ENCODE measurements at regions not wholly inside any gene's neighbourhood (a gene's known extent, or its start where the extent isn't known, plus 50 kb on each side); places are given as distances from the start of the nearest gene placed in this dataset.

GRCh38 chr10:108439397-108439796 lies 1274.9 kb upstream of the SORCS1 start:
- no peak overlapping the region for H3K27ac Mint-ChIP-seq
- CTCF ChIA-PET = no interaction called here
- DNase-seq = no peak
- no peaks in the 10 kb centered on the region for H3K36me3 Mint-ChIP-seq
- no peak overlapping the region for H3K4me3 Mint-ChIP-seq
- no peaks in the 10 kb centered on the region for H3K4me1 Mint-ChIP-seq
- no peak for ATAC-seq
- H3K9me3 Mint-ChIP-seq (ENCODE audit: low read depth) = peaks cover 4% of the 10 kb centered on the region
- H3K27me3 Mint-ChIP-seq = no peaks in the 10 kb centered on the region

- CTCF ChIA-PET = no interaction called here
- no peak overlapping the region for H3K4me3 Mint-ChIP-seq
- H3K27ac Mint-ChIP-seq = no peak overlapping the region
- no peaks in the 10 kb centered on the region for H3K36me3 Mint-ChIP-seq
- DNase-seq (no peak), ATAC-seq (no peak)
- H3K4me1 Mint-ChIP-seq = no peaks in the 10 kb centered on the region
- H3K9me3 Mint-ChIP-seq (ENCODE audit: low read depth) = peaks cover 6% of the 10 kb centered on the region
- H3K27me3 Mint-ChIP-seq = no peaks in the 10 kb centered on the region
These were observed 1271.6 kb upstream of the SORCS1 start for GRCh38 chr10:108436096-108436495.

DNA sequence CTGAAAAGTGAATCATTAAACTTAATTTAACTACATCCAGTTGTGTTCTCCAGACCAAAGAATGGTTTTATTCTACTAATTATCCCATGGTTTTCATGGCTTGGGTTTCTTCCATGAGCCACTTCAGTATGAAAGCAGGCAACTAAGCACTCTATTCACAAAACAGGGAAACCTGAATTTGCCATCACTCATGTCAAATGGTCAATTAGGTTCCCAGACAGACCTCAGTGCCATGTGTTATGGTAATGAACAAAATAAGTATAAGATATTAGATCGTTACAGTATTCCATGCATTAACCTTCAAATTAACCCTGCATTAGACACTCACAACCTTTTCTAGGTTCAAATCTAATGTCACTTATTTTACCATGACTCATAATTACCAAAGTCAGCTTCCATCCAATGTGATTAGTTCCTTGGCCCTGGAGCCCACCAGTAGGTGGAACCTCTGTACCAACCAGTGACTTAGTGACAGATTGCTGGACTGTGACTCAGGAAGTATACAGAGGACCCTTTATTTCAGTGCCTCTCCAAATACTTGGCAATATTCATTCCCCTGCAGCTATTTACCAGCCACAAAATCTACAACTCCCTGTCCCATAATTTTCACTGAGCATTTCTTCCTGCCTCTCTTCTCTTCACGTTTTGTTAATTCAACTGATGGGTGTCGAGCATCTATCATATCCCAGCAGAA lies 1270.2 kb upstream of the SORCS1 start:
- CTCF ChIA-PET = no interaction called here
- Mint-ChIP-seq H3K27ac (no peak overlapping the region), H3K4me1 (no peaks in the 10 kb centered on the region), H3K36me3 (no peaks in the 10 kb centered on the region), H3K4me3 (no peak overlapping the region), H3K9me3 (ENCODE audit: low read depth) (peaks cover 8% of the 10 kb centered on the region), H3K27me3 (no peaks in the 10 kb centered on the region)
- DNase-seq (no peak), ATAC-seq (no peak)

- CTCF ChIA-PET = interaction anchor here (0.7 kb wide), 1 partner anchor 236 kb away, joined by 3 read pairs; no protein-coding TSS in a partner anchor
- H3K36me3 Mint-ChIP-seq = no peaks in the 10 kb centered on the region
- ATAC-seq (no peak), DNase-seq (no peak)
- peaks cover 11% of the 10 kb centered on the region for H3K9me3 Mint-ChIP-seq (ENCODE audit: low read depth)
- no peak overlapping the region for H3K4me3 Mint-ChIP-seq
- H3K4me1 Mint-ChIP-seq = no peaks in the 10 kb centered on the region
- H3K27ac Mint-ChIP-seq = no peak overlapping the region
- H3K27me3 Mint-ChIP-seq = no peaks in the 10 kb centered on the region
These were observed 1262.6 kb upstream of the SORCS1 start for GRCh38 chr10:108427146-108427545.

DNA sequence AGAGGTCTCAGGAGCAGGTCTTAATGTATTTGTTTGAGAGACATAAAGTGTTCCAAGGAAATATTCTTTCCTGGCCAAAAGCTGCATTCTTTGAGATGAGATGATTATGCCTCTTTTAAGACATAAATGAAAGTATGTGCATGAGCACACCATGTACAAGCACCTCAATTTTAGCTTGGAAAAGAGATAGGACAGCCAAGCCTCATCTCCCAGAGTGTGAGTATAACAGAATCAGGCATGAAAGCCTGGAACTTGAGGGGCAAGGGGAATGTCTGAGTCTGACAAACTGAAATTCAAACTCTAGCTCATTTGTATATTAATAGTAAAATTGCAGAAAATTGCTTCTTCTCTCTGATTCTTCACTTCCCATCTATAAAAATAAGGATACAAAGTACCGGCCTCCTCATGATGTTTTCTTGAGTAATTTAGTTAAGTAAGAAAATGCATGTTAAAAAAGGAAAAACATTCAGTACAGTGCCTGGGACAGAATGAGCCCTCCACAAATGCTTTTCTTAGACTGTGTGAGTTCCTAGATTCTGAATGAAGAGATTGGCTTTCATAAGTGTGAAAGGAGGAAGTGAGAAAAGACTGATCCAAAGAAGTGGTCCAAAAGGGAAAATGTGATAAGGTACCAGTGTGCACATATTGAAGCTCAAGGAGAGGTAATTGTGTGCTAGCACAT lies 1260.9 kb upstream of the SORCS1 start:
- no peak for DNase-seq
- H3K36me3 Mint-ChIP-seq = no peaks in the 10 kb centered on the region
- no peak overlapping the region for H3K4me3 Mint-ChIP-seq
- H3K27me3 Mint-ChIP-seq = no peaks in the 10 kb centered on the region
- H3K27ac Mint-ChIP-seq = no peak overlapping the region
- CTCF ChIA-PET = no interaction called here
- H3K9me3 Mint-ChIP-seq (ENCODE audit: low read depth) = peaks cover 11% of the 10 kb centered on the region
- H3K4me1 Mint-ChIP-seq = no peaks in the 10 kb centered on the region
- ATAC-seq = no peak

- no peaks in the 10 kb centered on the region for H3K36me3 Mint-ChIP-seq
- H3K4me1 Mint-ChIP-seq = no peaks in the 10 kb centered on the region
- H3K27me3 Mint-ChIP-seq = no peaks in the 10 kb centered on the region
- H3K9me3 Mint-ChIP-seq (ENCODE audit: low read depth) = peaks cover 9% of the 10 kb centered on the region
- DNase-seq = no peak
- ATAC-seq = no peak
- CTCF ChIA-PET = no interaction called here
- no peak overlapping the region for H3K27ac Mint-ChIP-seq
- H3K4me3 Mint-ChIP-seq = no peak overlapping the region
These were observed 1260.2 kb upstream of the SORCS1 start for GRCh38 chr10:108424656-108425055.

GRCh38 chr10:108422286-108422685 lies 1257.8 kb upstream of the SORCS1 start:
- H3K36me3 Mint-ChIP-seq = no peaks in the 10 kb centered on the region
- H3K4me1 Mint-ChIP-seq = no peaks in the 10 kb centered on the region
- no peak for ATAC-seq
- no peak overlapping the region for H3K4me3 Mint-ChIP-seq
- H3K9me3 Mint-ChIP-seq (ENCODE audit: low read depth) = peaks cover 9% of the 10 kb centered on the region
- DNase-seq = no peak
- H3K27ac Mint-ChIP-seq = no peak overlapping the region
- CTCF ChIA-PET = no interaction called here
- H3K27me3 Mint-ChIP-seq = no peaks in the 10 kb centered on the region

DNA sequence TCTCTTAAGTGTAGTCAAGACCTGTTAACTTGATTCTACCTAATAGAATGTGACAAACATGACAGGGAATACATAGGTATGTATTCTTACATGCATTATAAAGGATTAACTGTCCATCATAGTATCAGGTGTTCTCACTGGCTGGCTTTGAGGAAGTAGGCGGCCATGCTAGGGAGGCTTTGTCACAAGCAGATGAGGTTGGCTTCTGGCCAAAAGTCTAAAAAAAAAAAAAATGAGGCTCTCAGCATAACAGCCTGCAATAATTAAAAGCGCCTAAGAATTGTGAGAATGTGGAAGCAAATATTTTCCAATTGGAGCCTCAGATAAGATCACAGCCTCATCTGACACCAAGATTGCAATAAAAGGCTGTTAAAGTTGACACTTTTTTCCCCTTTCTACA lies 1256.8 kb upstream of the SORCS1 start:
- CTCF ChIA-PET = no interaction called here
- Mint-ChIP-seq H3K27ac (no peak overlapping the region), H3K9me3 (ENCODE audit: low read depth) (peaks cover 9% of the 10 kb centered on the region), H3K27me3 (no peaks in the 10 kb centered on the region), H3K4me1 (no peaks in the 10 kb centered on the region), H3K36me3 (no peaks in the 10 kb centered on the region), H3K4me3 (no peak overlapping the region)
- DNase-seq (no peak), ATAC-seq (no peak)

DNA sequence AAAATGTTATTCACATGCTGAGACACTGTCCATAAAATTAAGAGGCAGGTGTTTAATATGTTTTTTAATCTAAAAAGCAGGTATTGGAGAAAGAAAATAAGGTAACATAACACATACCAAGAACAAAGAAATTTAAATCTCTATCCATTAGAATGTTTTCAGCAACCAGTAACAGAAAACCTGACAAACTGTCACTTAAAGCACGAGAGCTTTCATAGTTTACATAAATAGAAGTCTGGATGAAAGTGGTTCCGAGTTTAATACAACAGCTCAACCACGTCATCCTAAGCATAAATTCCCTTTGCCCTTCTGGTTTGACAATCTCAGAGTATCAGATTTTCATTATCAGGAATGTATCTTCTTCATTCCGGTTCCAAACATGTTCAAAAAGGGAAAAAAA lies 1249.4 kb upstream of the SORCS1 start:
- Mint-ChIP-seq H3K4me3 (no peak overlapping the region), H3K36me3 (no peaks in the 10 kb centered on the region), H3K27me3 (no peaks in the 10 kb centered on the region), H3K27ac (no peak overlapping the region), H3K4me1 (no peaks in the 10 kb centered on the region), H3K9me3 (ENCODE audit: low read depth) (peaks cover 2% of the 10 kb centered on the region)
- ATAC-seq (no peak), DNase-seq (no peak)
- CTCF ChIA-PET = no interaction called here

GRCh38 chr10:108412323-108412722 lies 1247.8 kb upstream of the SORCS1 start:
- CTCF ChIA-PET = no interaction called here
- no peaks in the 10 kb centered on the region for H3K27me3 Mint-ChIP-seq
- DNase-seq (no peak), ATAC-seq (no peak)
- H3K36me3 Mint-ChIP-seq = no peaks in the 10 kb centered on the region
- H3K4me1 Mint-ChIP-seq = no peaks in the 10 kb centered on the region
- H3K9me3 Mint-ChIP-seq (ENCODE audit: low read depth) = peaks cover 2% of the 10 kb centered on the region
- H3K27ac Mint-ChIP-seq = no peak overlapping the region
- no peak overlapping the region for H3K4me3 Mint-ChIP-seq

GRCh38 chr10:108411894-108412293 lies 1247.4 kb upstream of the SORCS1 start:
- ATAC-seq (no peak), DNase-seq (no peak)
- H3K27ac Mint-ChIP-seq = no peak overlapping the region
- no peaks in the 10 kb centered on the region for H3K27me3 Mint-ChIP-seq
- no peaks in the 10 kb centered on the region for H3K4me1 Mint-ChIP-seq
- peaks cover 2% of the 10 kb centered on the region for H3K9me3 Mint-ChIP-seq (ENCODE audit: low read depth)
- no peaks in the 10 kb centered on the region for H3K36me3 Mint-ChIP-seq
- CTCF ChIA-PET = no interaction called here
- no peak overlapping the region for H3K4me3 Mint-ChIP-seq

GRCh38 chr10:108411206-108411605 lies 1246.7 kb upstream of the SORCS1 start:
- Mint-ChIP-seq H3K27me3 (no peaks in the 10 kb centered on the region), H3K4me3 (no peak overlapping the region), H3K9me3 (ENCODE audit: low read depth) (peaks cover 2% of the 10 kb centered on the region), H3K4me1 (no peaks in the 10 kb centered on the region), H3K27ac (no peak overlapping the region), H3K36me3 (no peaks in the 10 kb centered on the region)
- no peak for DNase-seq
- ATAC-seq = no peak
- CTCF ChIA-PET = no interaction called here

- Mint-ChIP-seq H3K9me3 (ENCODE audit: low read depth) (peaks cover 2% of the 10 kb centered on the region), H3K4me3 (no peak overlapping the region), H3K27me3 (no peaks in the 10 kb centered on the region), H3K4me1 (no peaks in the 10 kb centered on the region), H3K36me3 (no peaks in the 10 kb centered on the region), H3K27ac (no peak overlapping the region)
- no peak for DNase-seq
- CTCF ChIA-PET = no interaction called here
- ATAC-seq = no peak
These were observed 1245.7 kb upstream of the SORCS1 start for GRCh38 chr10:108410236-108410635.

DNA sequence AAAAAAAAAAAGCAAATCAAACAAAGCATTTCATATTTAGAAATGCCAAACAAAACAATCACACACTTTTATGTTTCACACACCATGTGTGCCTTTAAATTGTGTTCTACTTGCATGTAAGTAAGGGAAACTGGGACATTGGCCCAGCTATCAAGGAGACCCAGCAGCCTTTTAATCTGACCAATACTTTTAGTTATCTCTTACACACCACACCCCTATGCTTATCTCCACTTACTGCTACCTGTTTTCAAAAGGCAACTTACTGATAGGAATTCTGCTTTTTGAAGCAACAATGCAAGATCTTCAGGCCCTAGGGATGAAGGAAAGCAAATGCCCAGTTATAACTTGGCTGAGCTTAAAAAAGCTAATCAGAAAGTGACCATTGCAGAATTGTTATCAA lies 1244.8 kb upstream of the SORCS1 start:
- CTCF ChIA-PET = no interaction called here
- Mint-ChIP-seq H3K4me3 (no peak overlapping the region), H3K9me3 (ENCODE audit: low read depth) (peaks cover 2% of the 10 kb centered on the region), H3K36me3 (no peaks in the 10 kb centered on the region), H3K27ac (no peak overlapping the region), H3K4me1 (no peaks in the 10 kb centered on the region), H3K27me3 (no peaks in the 10 kb centered on the region)
- DNase-seq = no peak
- ATAC-seq = no peak

Data from activated CD8-positive, alpha-beta memory T cell treated with anti-CD3 and anti-CD28 coated beads, Interleukin-2, amount 10 ng/mL, durations not matched to agents 7 days and 5 days (primary cell).